Fibroblast of skin of left biceps (primary cell): ENCODE measurements at regions not wholly inside any gene's neighbourhood (a gene's known extent, or its start where the extent isn't known, plus 50 kb on each side); places are given as distances from the start of the nearest gene placed in this dataset.
"Not testable (repeated sequence)": the region's sequence is repeated elsewhere in the genome, so short reads cannot be mapped to it uniquely, and the experiment has no call there.

Experiments used
- DNase-seq, 2 experiments: peaks; one replicate each; pipeline ENCODE4 v3.0.0-alpha.2; 2013; ENCODE audit warnings: low read depth in 2 of 2

GRCh38 chr22:44650806-44651205 lies 51.2 kb upstream of the PRR5 start:
- DNase-seq: no peak

GRCh38 chr22:44648821-44649565 lies 53.0 kb upstream of the PRR5 start:
- DNase-seq: peak; percentile 80 to 83

GRCh38 chr22:44648085-44648820 lies 53.8 kb upstream of the PRR5 start:
- DNase-seq: no peak

- DNase-seq: no peak
Measured at GRCh38 chr22:44647141-44647540, 54.9 kb upstream of the PRR5 start.

- DNase-seq: no peak
Measured at GRCh38 chr22:44646668-44647067, 55.3 kb upstream of the PRR5 start.

- no peak for DNase-seq
Measured at GRCh38 chr22:44646141-44646540, 55.9 kb upstream of the PRR5 start.

- DNase-seq: no peak
Measured at GRCh38 chr22:44645531-44645930, 56.5 kb upstream of the PRR5 start.

GRCh38 chr22:44645083-44645482 lies 56.9 kb upstream of the PRR5 start:
- no peak for DNase-seq

- not testable (repeated sequence) for DNase-seq
Measured at GRCh38 chr22:44643526-44644101, 58.4 kb upstream of the PRR5 start.

- DNase-seq: no peak
Measured at GRCh38 chr22:44642096-44642644, 59.8 kb upstream of the PRR5 start.

- no peak for DNase-seq
Measured at GRCh38 chr22:44640618-44641155, 61.3 kb upstream of the PRR5 start.

GRCh38 chr22:44639891-44640617 lies 62.0 kb upstream of the PRR5 start:
- no peak for DNase-seq

- peak; percentile 5 to 17 for DNase-seq
Measured at GRCh38 chr22:44638971-44639760, 62.8 kb upstream of the PRR5 start.

GRCh38 chr22:44636502-44637206 lies 65.3 kb upstream of the PRR5 start:
- DNase-seq: not testable (repeated sequence)

GRCh38 chr22:44635567-44635966 lies 66.4 kb upstream of the PRR5 start:
- DNase-seq: not testable (repeated sequence)

GRCh38 chr22:44634426-44635321 lies 67.3 kb upstream of the PRR5 start:
- DNase-seq: no peak

- DNase-seq: no peak
Measured at GRCh38 chr22:44633647-44634046, 68.4 kb upstream of the PRR5 start.

- DNase-seq: no peak
Measured at GRCh38 chr22:44632541-44633396, 69.2 kb upstream of the PRR5 start.
